Astrocyte of the cerebellum (primary cell): ENCODE measurements at regions not wholly inside any gene's neighbourhood (a gene's known extent, or its start where the extent isn't known, plus 50 kb on each side); places are given as distances from the start of the nearest gene placed in this dataset.

Source experiments
- DNase-seq: peaks from one replicate; pipeline ENCODE4 v3.0.0-alpha.2; 2011; ENCODE audit warnings: low read depth
- H3K4me3 ChIP-seq: 2 replicates; pipeline ENCODE4 v1.5.1; 2011; ENCODE audit warnings: mild to moderate bottlenecking, low read depth, low read length, moderate library complexity
- in situ Hi-C: cut with HindIII; loops from 2 replicates; pipeline ENCODE4 v1.10.0; 2017; ENCODE audit warnings: low sequenced_read_pairs
- TF ChIP-seq, protein P1 (sequence below): IDR thresholded peaks from 2 replicates; pipeline ENCODE4 v1.5.1; 2012; ENCODE audit warnings: low read length, low read depth, moderate library complexity, mild to moderate bottlenecking; ENCODE audit errors: missing control alignments

DNA sequence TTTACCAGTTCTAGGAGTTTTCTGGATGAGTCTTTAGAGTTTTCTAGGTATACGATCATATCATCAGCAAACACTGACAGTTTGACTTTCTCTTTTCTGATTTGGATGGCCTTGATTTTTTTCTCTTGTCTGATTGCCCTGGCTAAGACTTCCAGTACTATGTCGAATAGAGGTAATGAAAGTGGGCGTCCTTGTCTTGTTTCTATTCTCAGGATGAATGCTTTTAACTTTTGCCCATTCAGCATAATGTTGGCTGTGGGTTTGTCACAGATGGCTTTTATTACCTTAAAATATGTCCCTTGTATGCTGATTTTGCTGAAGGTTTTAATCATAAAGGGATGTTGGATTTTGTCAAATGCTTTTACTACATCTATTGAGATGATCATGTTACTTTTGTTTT, 223.2 kb upstream of the COBL start:
- in situ Hi-C loops = no loop called here

DNA sequence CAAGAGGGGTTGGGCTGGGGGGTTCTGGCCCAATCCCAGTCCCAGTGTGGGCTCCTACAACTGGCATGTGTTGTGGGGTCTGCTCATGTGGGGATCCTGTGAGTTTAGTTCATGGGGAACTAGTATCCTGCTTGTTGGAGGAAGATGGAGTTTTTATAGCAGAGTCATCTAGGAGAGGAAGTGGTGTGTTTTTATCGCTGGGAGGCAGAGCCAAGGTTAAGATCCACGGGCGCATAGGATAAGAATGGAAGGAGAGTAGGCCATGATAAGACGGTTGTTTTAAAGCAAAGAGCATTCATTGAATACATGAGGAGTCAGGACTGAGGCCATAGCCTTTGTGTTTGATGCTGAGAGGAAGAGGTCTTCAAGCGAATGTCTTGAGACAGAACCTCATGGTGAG, 211.6 kb upstream of the COBL start:
- no peak overlapping the region for H3K4me3 ChIP-seq
- TF ChIP-seq, protein P1, sequence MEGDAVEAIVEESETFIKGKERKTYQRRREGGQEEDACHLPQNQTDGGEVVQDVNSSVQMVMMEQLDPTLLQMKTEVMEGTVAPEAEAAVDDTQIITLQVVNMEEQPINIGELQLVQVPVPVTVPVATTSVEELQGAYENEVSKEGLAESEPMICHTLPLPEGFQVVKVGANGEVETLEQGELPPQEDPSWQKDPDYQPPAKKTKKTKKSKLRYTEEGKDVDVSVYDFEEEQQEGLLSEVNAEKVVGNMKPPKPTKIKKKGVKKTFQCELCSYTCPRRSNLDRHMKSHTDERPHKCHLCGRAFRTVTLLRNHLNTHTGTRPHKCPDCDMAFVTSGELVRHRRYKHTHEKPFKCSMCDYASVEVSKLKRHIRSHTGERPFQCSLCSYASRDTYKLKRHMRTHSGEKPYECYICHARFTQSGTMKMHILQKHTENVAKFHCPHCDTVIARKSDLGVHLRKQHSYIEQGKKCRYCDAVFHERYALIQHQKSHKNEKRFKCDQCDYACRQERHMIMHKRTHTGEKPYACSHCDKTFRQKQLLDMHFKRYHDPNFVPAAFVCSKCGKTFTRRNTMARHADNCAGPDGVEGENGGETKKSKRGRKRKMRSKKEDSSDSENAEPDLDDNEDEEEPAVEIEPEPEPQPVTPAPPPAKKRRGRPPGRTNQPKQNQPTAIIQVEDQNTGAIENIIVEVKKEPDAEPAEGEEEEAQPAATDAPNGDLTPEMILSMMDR = no peak
- in situ Hi-C loops = no loop called here
- DNase-seq = no peak

More for the DNA sequence above, 223.2 kb upstream of the COBL start:
- H3K4me3 ChIP-seq = no peak overlapping the region
- no peak for DNase-seq
- TF ChIP-seq, protein P1 = no peak

DNA sequence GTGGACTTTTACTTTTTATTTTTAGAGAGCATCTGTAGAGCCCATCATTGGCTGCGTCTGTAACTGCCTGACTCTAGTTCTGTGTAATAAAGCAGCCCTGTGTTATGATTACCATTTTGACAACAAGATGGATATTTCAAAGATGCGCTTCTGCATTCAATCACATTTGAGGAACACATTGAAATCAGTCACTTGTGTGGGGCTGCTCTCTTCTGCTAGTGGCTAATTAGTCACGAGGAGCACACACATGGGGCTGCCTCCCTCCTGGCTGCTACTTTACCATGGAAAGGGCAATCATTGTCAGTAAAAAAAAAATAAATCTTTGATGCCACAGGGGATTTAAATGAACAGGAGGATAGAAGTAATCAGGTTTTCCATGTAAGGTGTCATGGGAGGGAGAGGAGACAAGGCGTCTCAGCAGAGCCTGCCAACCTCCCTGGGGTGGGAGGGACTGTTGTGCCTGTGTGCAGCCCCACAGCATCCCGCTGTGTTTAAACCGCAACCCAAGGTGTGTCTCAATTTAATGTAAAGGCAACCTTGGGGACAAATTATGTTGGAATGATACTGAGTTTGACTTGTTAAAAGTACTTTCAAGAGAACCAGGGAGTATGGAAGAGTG, 205.2 kb upstream of the COBL start:
- TF ChIP-seq, protein P1 = no peak
- no peak for DNase-seq
- H3K4me3 ChIP-seq = no peak overlapping the region
- in situ Hi-C loops = no loop called here

DNA sequence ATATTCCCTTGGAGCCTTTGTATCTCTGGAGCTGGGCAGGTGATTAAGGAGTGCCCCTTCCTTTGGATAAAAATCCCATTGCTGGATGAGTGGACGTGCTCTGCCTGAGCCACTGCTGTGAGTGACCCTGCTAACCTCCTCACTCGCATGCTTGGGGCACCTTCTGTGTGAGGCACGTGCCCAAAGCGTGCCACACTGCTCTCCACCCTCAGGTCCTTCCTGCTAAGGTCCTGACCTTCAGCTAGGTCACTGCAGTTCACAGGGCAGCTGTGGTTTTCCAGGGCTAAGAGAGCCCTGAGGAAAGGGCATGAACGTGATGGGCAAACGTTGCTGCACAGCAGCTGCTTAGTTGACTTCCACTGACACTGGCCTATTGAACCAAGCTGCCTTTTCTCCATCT, 204.4 kb upstream of the COBL start:
- H3K4me3 ChIP-seq = no peak overlapping the region
- DNase-seq = no peak
- in situ Hi-C loops = no loop called here
- TF ChIP-seq, protein P1 = no peak

DNA sequence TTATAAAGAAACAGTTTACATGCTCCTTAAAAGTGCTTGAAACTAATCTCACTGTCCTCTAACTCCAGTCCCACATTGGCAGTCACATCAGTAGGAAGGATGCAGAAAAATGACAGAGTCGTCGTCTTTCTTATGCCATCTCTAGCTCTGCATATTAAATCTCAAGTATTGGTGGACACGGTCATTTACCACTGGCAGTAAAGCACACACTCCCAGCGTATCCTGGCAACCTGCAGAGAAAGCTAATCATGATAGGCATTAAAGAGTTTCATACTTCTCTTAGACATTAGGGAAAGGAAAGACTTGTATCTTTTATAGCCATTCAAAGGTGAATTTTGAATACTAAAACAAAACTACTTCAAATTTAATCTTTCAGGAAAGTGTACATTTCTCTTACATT, 202.0 kb upstream of the COBL start:
- DNase-seq = no peak
- H3K4me3 ChIP-seq = no peak overlapping the region
- TF ChIP-seq, protein P1 = no peak
- in situ Hi-C loops = no loop called here

DNA sequence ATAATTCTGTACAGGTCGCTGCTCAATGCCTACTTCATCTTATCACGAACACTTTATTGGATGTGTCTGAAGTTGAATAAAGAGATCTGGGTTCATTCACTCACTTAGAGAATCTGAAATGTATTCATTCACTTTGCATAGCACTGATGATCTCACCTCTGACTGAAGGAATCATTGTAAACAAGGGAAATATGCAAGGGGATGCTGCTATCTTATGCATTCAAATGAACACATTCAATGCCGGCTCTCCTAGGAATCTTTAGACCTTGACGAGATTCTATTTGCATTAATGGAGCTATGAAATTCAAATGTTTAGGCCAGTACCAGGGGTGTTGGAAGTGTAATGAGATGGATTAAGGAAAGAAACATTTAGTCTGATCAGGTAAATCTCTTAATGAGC, 200.6 kb upstream of the COBL start:
- H3K4me3 ChIP-seq = no peak overlapping the region
- TF ChIP-seq, protein P1 = no peak
- no peak for DNase-seq
- in situ Hi-C loops = no loop called here
